ENCODE measurements at regions not wholly inside any gene's neighbourhood (a gene's known extent, or its start where the extent isn't known, plus 50 kb on each side); places are given as distances from the start of the nearest gene placed in this dataset.
A peak's percentile ranks its signal among the peaks of the same experiment; 100 is the strongest.

DNA sequence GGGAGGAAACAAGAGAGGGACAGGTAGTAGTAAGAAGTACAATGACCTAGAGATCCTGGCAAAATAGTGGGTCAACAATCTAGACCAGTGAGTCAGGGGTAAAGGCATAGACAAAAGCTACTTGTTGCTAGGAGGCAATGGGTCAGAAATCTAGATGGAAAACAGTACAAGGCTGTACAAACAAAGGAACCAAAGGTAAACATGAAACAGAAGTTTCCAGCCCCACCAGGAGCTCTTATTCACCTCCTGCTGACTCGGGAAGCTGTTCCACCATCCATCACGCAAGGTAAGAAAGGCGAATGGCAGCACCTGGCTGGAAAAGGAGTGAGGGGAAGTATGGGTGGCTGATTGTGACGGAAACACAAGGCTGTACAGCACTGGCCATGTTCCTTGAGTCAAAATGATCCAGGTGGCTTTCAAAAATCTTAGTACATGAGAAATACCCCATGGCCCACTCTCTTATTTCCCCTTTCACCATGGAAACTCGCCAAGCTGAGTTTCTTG is 70.5 kb upstream of the RAI14 start:
- peaks cover 3 to 17% of the 10 kb centered on the region in 2 donors for H3K4me1 ChIP-seq (ENCODE audit: control insufficient read depth in 1 of 2, insufficient read depth in 2 of 2, low read length in 2 of 2)
- no CpG with 5 or more reads among the region's 5 CpGs for whole genome bisulfite sequencing (ENCODE audit: insufficient coverage)
- H3K4me3 ChIP-seq (replicated peaks in 1 of 3; ENCODE audit: low read depth in 2 of 3, low read length in 3 of 3), result no peak overlapping the region
- peak overlapping the region in 1 of 2 donors; percentile 81 for H3K27ac ChIP-seq (ENCODE audit: low read depth in 1 of 2, low read length in 2 of 2)
- no peak overlapping the region for H3K4me3 Mint-ChIP-seq
- no peaks in the 10 kb centered on the region for H3K27me3 ChIP-seq (ENCODE audit: control insufficient read depth in 2 of 2, insufficient read depth in 2 of 2, low read length in 2 of 2)
- H2AFZ ChIP-seq (ENCODE audit: insufficient read depth, low read depth, low read length, poor library complexity, severe bottlenecking), result no peak overlapping the region
- peak in 1 of 3 donors; percentile 15 for DNase-seq
- no peaks in the 10 kb centered on the region for H3K79me2 ChIP-seq (ENCODE audit: insufficient read depth, low read length)
- H3K4me1 Mint-ChIP-seq, result peaks cover 20% of the 10 kb centered on the region
- peaks cover 1 to 6% (median 3%) of the 10 kb centered on the region in 7 donors for H3K9me3 Mint-ChIP-seq
- no peak overlapping the region for H3K9ac ChIP-seq (ENCODE audit: insufficient read depth, low read length, poor library complexity, severe bottlenecking)
- no peaks in the 10 kb centered on the region for H4K20me1 ChIP-seq (ENCODE audit: insufficient read depth, low read length)
- no peak overlapping the region for H3K4me2 ChIP-seq (replicated peaks; ENCODE audit: extremely low read depth, low read length, poor library complexity, severe bottlenecking)
- no peaks in the 10 kb centered on the region for H3K36me3 ChIP-seq (replicated peaks in 1 of 2; ENCODE audit: control insufficient read depth in 1 of 2, insufficient read depth in 2 of 2, low read length in 2 of 2)
- peaks cover 0 to 4% (median 0%) of the 10 kb centered on the region in 3 donors for H3K27me3 Mint-ChIP-seq (ENCODE audit: low read depth in 3 of 3)
- peak overlapping the region in 5 of 7 donors; percentile 48 to 85 (median 81) for H3K27ac Mint-ChIP-seq
- intact Hi-C loops (cut with micrococcal nuclease), result no loop called here
- TF ChIP-seq CTCF (IDR thresholded peaks at IDR 0.05), result no peak
- H3K9me3 ChIP-seq (replicated peaks in 1 of 2; ENCODE audit: control insufficient read depth in 1 of 2, insufficient read depth in 1 of 2, low read length in 2 of 2), result no peaks in the 10 kb centered on the region
- H3K36me3 Mint-ChIP-seq, result no peaks in the 10 kb centered on the region

GRCh38 chr5:34586117-34586885 is 69.8 kb upstream of the RAI14 start:
- peak overlapping the region; percentile 15 to 81 for H3K27ac ChIP-seq (ENCODE audit: low read depth in 1 of 2, low read length in 2 of 2)
- H2AFZ ChIP-seq (ENCODE audit: insufficient read depth, low read depth, low read length, poor library complexity, severe bottlenecking), result no peak overlapping the region
- 100% methylated on average over 4 of the region's 15 CpGs for WGBS (ENCODE audit: insufficient coverage)

More at GRCh38 chr5:34586117-34586885, 69.8 kb upstream of the RAI14 start:
- peaks cover 3 to 17% of the 10 kb centered on the region in 2 donors for H3K4me1 ChIP-seq (ENCODE audit: control insufficient read depth in 1 of 2, insufficient read depth in 2 of 2, low read length in 2 of 2)
- intact Hi-C loops (cut with micrococcal nuclease), result no loop called here
- no peak for TF ChIP-seq CTCF (IDR thresholded peaks at IDR 0.05)
- Mint-ChIP-seq H3K27ac (peak overlapping the region in 6 of 7 donors; percentile 66 to 91 (median 84)), H3K36me3 (no peaks in the 10 kb centered on the region), H3K4me1 (peaks cover 20% of the 10 kb centered on the region), H3K27me3 (ENCODE audit: low read depth in 3 of 3) (no peaks in the 10 kb centered on the region), H3K9me3 (peaks cover 0 to 6% (median 3%) of the 10 kb centered on the region in 7 donors), H3K4me3 (no peak overlapping the region)
- H4K20me1 ChIP-seq (ENCODE audit: insufficient read depth, low read length), result no peaks in the 10 kb centered on the region
- peak; percentile 41 to 70 (median 64) for DNase-seq
- H3K9me3 ChIP-seq (replicated peaks in 1 of 2; ENCODE audit: control insufficient read depth in 1 of 2, insufficient read depth in 1 of 2, low read length in 2 of 2), result no peaks in the 10 kb centered on the region
- no peak overlapping the region for H3K4me3 ChIP-seq (replicated peaks in 1 of 3; ENCODE audit: low read depth in 2 of 3, low read length in 3 of 3)
- H3K79me2 ChIP-seq (ENCODE audit: insufficient read depth, low read length), result no peaks in the 10 kb centered on the region
- no peaks in the 10 kb centered on the region for H3K36me3 ChIP-seq (replicated peaks in 1 of 2; ENCODE audit: control insufficient read depth in 1 of 2, insufficient read depth in 2 of 2, low read length in 2 of 2)
- H3K4me2 ChIP-seq (replicated peaks; ENCODE audit: extremely low read depth, low read length, poor library complexity, severe bottlenecking), result no peak overlapping the region
- H3K9ac ChIP-seq (ENCODE audit: insufficient read depth, low read length, poor library complexity, severe bottlenecking), result no peak overlapping the region
- H3K27me3 ChIP-seq (ENCODE audit: control insufficient read depth in 2 of 2, insufficient read depth in 2 of 2, low read length in 2 of 2), result no peaks in the 10 kb centered on the region

Measured in CD14-positive monocyte (primary cell).